Erythroblast (primary cell): ENCODE measurements at regions not wholly inside any gene's neighbourhood (a gene's known extent, or its start where the extent isn't known, plus 50 kb on each side); places are given as distances from the start of the nearest gene placed in this dataset.

Experiments
- GATA1 ChIP-seq: IDR thresholded peaks from 2 replicates; pipeline ENCODE4 v1.6.1; 2011; ENCODE audit warnings: low read depth, mild to moderate bottlenecking, control low read depth, low read length, moderate library complexity
- POLR2A ChIP-seq: IDR thresholded peaks from 2 replicates; pipeline ENCODE4 v1.6.1; 2011; ENCODE audit warnings: mild to moderate bottlenecking, low read length

DNA sequence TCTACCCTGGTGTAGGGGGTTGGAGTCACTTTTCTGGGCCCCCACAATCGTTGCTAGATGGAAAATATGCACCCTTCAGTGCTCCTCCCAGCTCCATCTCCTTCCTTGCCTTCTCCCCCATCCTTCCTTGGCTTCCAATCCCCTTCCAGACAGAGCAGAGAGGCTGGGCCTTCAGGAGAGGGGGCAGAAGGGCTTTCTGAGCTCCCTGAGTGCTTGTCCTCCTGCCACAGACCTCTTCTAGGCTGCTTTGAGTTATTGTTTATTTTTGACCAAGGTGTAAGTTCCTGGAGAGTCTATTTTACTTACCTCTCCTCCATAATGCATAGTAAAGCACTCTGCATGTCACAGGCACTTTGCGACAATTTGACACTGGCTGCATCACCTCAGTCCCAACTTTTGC, 96.4 kb upstream of the CNKSR3 start:
- TF ChIP-seq POLR2A (no peak), GATA1 (no peak)
